ENCODE measurements at regions not wholly inside any gene's neighbourhood (a gene's known extent, or its start where the extent isn't known, plus 50 kb on each side); places are given as distances from the start of the nearest gene placed in this dataset.

DNA sequence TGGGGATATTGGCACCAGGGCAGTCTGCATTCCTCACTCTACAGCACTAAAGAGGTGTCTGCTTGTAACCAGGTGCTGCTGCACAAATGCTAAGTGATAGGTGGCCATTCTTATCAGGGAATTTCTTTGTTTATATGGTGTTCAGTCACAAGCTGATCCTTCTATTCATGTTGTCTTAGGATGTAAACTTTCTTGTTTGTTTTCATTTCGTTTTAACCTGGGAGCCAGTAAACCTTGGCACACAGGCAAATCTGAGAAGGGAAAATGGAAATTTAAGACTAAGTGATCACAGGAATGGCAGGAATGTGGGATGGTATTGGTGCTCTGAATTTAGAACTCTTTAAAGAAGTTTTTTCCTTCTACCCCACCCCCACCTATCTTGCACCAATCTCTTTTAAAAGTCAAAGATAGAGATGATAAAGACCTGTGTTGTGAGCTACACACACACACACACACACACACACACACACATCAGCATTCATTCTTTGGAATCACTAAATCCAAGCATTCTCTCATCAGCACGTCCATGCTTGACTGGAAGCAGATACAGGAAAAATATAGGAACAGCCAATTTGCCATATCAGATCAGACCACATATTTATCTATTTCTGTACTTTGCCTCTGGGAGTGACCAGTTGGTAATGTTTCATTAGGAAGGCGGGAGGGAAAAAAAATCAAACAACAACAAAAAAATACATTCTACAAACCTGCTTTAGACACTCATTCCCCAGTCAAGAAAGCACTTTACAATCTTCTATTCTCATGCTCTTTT lies 451.4 kb upstream of the ADGRL2 start:
- DNase-seq (ENCODE audit: low read depth, low spot score) = no peak
- no peaks in the 10 kb centered on the region for H3K9me3 ChIP-seq (ENCODE audit: low read depth, low read length)
- no peak overlapping the region for H3K4me3 ChIP-seq
- no peak overlapping the region for H3K27ac ChIP-seq
- H3K9ac ChIP-seq (ENCODE audit: insufficient read length) = no peak overlapping the region
- H3K36me3 ChIP-seq (ENCODE audit: insufficient read depth, low read length) = no peaks in the 10 kb centered on the region
- TF ChIP-seq POLR2AphosphoS5 (IDR thresholded peaks at IDR 0.05; ENCODE audit: borderline replicate concordance, low read depth, low read length) (no peak), EZH2 (IDR thresholded peaks at IDR 0.05) (no peak), FOXP2 (optimal IDR thresholded peaks at IDR 0.05; ENCODE audit: control extremely low read depth, extremely low read length, insufficient read depth) (no peak)

DNA sequence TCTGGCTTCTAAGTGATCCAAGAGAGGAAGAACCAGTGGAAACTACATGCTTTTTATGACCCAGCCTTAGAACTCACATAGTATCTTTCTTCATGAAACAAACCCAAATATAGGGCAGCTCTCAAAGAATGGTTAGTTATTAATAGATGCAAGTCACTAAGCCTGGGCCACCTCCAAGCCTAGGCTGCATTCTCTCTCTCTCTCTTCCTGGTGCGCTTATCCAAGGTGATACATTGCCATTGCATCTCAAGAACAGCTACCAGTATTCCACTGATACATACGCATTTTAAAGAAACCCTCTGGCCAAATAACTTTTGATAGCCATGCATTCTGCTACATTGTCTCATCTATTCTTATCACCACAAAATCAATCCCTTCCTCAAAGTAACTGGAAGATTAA lies 455.6 kb upstream of the ADGRL2 start:
- no peak for DNase-seq (ENCODE audit: low read depth, low spot score)
- Histone ChIP-seq H3K9ac (ENCODE audit: insufficient read length) (no peak overlapping the region), H3K9me3 (ENCODE audit: low read depth, low read length) (no peaks in the 10 kb centered on the region), H3K36me3 (ENCODE audit: insufficient read depth, low read length) (no peaks in the 10 kb centered on the region), H3K27ac (no peak overlapping the region), H3K4me3 (no peak overlapping the region)
- TF ChIP-seq FOXP2 (optimal IDR thresholded peaks at IDR 0.05; ENCODE audit: control extremely low read depth, extremely low read length, insufficient read depth) (no peak), POLR2AphosphoS5 (IDR thresholded peaks at IDR 0.05; ENCODE audit: borderline replicate concordance, low read depth, low read length) (no peak), EZH2 (IDR thresholded peaks at IDR 0.05) (no peak)

GRCh38 chr1:81340239-81340638 lies 460.5 kb upstream of the ADGRL2 start:
- H3K27ac ChIP-seq = no peak overlapping the region
- no peaks in the 10 kb centered on the region for H3K36me3 ChIP-seq (ENCODE audit: insufficient read depth, low read length)
- DNase-seq (ENCODE audit: low read depth, low spot score) = no peak
- TF ChIP-seq FOXP2 (optimal IDR thresholded peaks at IDR 0.05; ENCODE audit: control extremely low read depth, extremely low read length, insufficient read depth) = no peak
- no peak for TF ChIP-seq POLR2AphosphoS5 (IDR thresholded peaks at IDR 0.05; ENCODE audit: borderline replicate concordance, low read depth, low read length)
- TF ChIP-seq EZH2 (IDR thresholded peaks at IDR 0.05) = no peak
- H3K9ac ChIP-seq (ENCODE audit: insufficient read length) = no peak overlapping the region
- H3K4me3 ChIP-seq = no peak overlapping the region
- no peaks in the 10 kb centered on the region for H3K9me3 ChIP-seq (ENCODE audit: low read depth, low read length)

- no peak for DNase-seq (ENCODE audit: low read depth, low spot score)
- no peaks in the 10 kb centered on the region for H3K36me3 ChIP-seq (ENCODE audit: insufficient read depth, low read length)
- TF ChIP-seq EZH2 (IDR thresholded peaks at IDR 0.05) (no peak), FOXP2 (optimal IDR thresholded peaks at IDR 0.05; ENCODE audit: control extremely low read depth, extremely low read length, insufficient read depth) (no peak), POLR2AphosphoS5 (IDR thresholded peaks at IDR 0.05; ENCODE audit: borderline replicate concordance, low read depth, low read length) (no peak)
- no peak overlapping the region for H3K4me3 ChIP-seq
- no peaks in the 10 kb centered on the region for H3K9me3 ChIP-seq (ENCODE audit: low read depth, low read length)
- no peak overlapping the region for H3K9ac ChIP-seq (ENCODE audit: insufficient read length)
- no peak overlapping the region for H3K27ac ChIP-seq
Observed at GRCh38 chr1:81337226-81337625, 463.5 kb upstream of the ADGRL2 start.

- no peak overlapping the region for H3K9ac ChIP-seq (ENCODE audit: insufficient read length)
- no peak for TF ChIP-seq POLR2AphosphoS5 (IDR thresholded peaks at IDR 0.05; ENCODE audit: borderline replicate concordance, low read depth, low read length)
- no peaks in the 10 kb centered on the region for H3K36me3 ChIP-seq (ENCODE audit: insufficient read depth, low read length)
- DNase-seq (ENCODE audit: low read depth, low spot score) = no peak
- no peak overlapping the region for H3K27ac ChIP-seq
- no peaks in the 10 kb centered on the region for H3K9me3 ChIP-seq (ENCODE audit: low read depth, low read length)
- no peak overlapping the region for H3K4me3 ChIP-seq
Observed at GRCh38 chr1:81335876-81336275, 464.9 kb upstream of the ADGRL2 start.

- Histone ChIP-seq H3K27ac (no peak overlapping the region), H3K9ac (ENCODE audit: insufficient read length) (no peak overlapping the region), H3K36me3 (ENCODE audit: insufficient read depth, low read length) (no peaks in the 10 kb centered on the region), H3K4me3 (no peak overlapping the region), H3K9me3 (ENCODE audit: low read depth, low read length) (no peaks in the 10 kb centered on the region)
- TF ChIP-seq POLR2AphosphoS5 (IDR thresholded peaks at IDR 0.05; ENCODE audit: borderline replicate concordance, low read depth, low read length) (no peak), EZH2 (IDR thresholded peaks at IDR 0.05) (no peak), FOXP2 (optimal IDR thresholded peaks at IDR 0.05; ENCODE audit: control extremely low read depth, extremely low read length, insufficient read depth) (no peak)
- DNase-seq (ENCODE audit: low read depth, low spot score) = no peak
Observed at GRCh38 chr1:81330521-81330920, 470.2 kb upstream of the ADGRL2 start.

DNA sequence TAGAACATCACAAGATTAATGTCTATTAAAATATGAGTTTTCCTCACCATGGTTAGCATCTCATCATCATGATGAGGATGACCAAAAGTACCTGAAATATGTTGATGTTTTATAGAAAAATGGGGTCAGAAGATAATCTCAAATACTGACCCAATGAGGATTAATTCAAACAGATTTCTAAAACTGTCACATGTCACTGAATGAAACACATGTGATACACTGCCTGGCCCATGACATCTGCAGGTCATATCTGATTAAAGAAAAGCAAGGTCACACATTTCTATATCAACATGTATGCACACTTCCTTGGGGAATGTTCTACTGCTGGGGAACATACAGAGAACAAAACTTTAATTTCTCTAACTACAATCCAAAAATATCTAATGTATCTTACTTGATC lies 470.6 kb upstream of the ADGRL2 start:
- Histone ChIP-seq H3K9ac (ENCODE audit: insufficient read length) (no peak overlapping the region), H3K27ac (no peak overlapping the region), H3K4me3 (no peak overlapping the region), H3K36me3 (ENCODE audit: insufficient read depth, low read length) (no peaks in the 10 kb centered on the region), H3K9me3 (ENCODE audit: low read depth, low read length) (no peaks in the 10 kb centered on the region)
- TF ChIP-seq EZH2 (IDR thresholded peaks at IDR 0.05) (no peak), FOXP2 (optimal IDR thresholded peaks at IDR 0.05; ENCODE audit: control extremely low read depth, extremely low read length, insufficient read depth) (no peak), POLR2AphosphoS5 (IDR thresholded peaks at IDR 0.05; ENCODE audit: borderline replicate concordance, low read depth, low read length) (no peak)
- DNase-seq (ENCODE audit: low read depth, low spot score) = no peak

DNA sequence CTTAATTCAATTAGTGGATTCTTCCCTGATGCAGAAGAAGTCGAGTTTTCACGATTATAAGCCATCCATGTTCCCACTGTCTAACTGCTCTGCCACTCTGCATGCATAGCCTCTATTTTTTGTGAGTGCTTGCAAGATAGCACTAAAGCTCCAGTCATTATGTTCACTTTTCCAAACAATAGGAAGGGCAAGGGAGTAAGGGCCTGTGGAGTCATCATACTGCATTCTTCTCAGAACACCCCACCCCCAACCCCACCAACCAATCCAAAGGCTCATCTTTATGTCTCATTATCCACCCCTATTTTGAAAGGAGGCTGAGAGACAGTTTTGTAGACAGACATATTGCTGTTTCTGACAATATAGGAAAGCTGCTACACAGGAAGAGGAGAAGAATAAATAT lies 471.7 kb upstream of the ADGRL2 start:
- DNase-seq (ENCODE audit: low read depth, low spot score) = no peak
- no peaks in the 10 kb centered on the region for H3K9me3 ChIP-seq (ENCODE audit: low read depth, low read length)
- H3K36me3 ChIP-seq (ENCODE audit: insufficient read depth, low read length) = no peaks in the 10 kb centered on the region
- H3K9ac ChIP-seq (ENCODE audit: insufficient read length) = no peak overlapping the region
- no peak for TF ChIP-seq FOXP2 (optimal IDR thresholded peaks at IDR 0.05; ENCODE audit: control extremely low read depth, extremely low read length, insufficient read depth)
- TF ChIP-seq POLR2AphosphoS5 (IDR thresholded peaks at IDR 0.05; ENCODE audit: borderline replicate concordance, low read depth, low read length) = no peak
- no peak for TF ChIP-seq EZH2 (IDR thresholded peaks at IDR 0.05)
- H3K4me3 ChIP-seq = no peak overlapping the region
- H3K27ac ChIP-seq = no peak overlapping the region

DNA sequence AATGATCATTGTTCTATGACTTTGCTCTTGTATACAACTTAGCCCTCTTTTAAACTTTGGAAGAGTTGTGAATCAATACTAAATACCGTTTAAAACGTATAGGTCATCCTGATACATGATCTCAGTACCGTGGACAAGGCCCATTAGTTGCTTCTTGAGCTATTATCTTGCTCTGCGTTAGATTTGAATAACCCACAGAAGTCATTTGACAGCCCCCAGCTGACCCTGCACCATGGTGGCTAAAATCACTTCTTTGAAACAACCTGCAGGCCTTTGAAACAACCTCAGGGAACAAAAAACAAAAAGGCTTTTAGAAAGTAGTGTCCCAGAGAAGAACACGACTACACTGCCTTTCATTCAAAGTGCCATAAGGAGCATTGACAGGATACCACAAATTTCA lies 473.0 kb upstream of the ADGRL2 start:
- Histone ChIP-seq H3K4me3 (no peak overlapping the region), H3K9me3 (ENCODE audit: low read depth, low read length) (no peaks in the 10 kb centered on the region), H3K27ac (no peak overlapping the region), H3K9ac (ENCODE audit: insufficient read length) (no peak overlapping the region), H3K36me3 (ENCODE audit: insufficient read depth, low read length) (no peaks in the 10 kb centered on the region)
- no peak for DNase-seq (ENCODE audit: low read depth, low spot score)
- no peak for TF ChIP-seq FOXP2 (optimal IDR thresholded peaks at IDR 0.05; ENCODE audit: control extremely low read depth, extremely low read length, insufficient read depth)
- no peak for TF ChIP-seq EZH2 (IDR thresholded peaks at IDR 0.05)
- no peak for TF ChIP-seq POLR2AphosphoS5 (IDR thresholded peaks at IDR 0.05; ENCODE audit: borderline replicate concordance, low read depth, low read length)

Measured in SK-N-MC (cell line).